ENCODE measurements at regions not wholly inside any gene's neighbourhood (a gene's known extent, or its start where the extent isn't known, plus 50 kb on each side); places are given as distances from the start of the nearest gene placed in this dataset.
"Not testable (repeated sequence)": the region's sequence is repeated elsewhere in the genome, so short reads cannot be mapped to it uniquely, and the experiment has no call there.

DNA sequence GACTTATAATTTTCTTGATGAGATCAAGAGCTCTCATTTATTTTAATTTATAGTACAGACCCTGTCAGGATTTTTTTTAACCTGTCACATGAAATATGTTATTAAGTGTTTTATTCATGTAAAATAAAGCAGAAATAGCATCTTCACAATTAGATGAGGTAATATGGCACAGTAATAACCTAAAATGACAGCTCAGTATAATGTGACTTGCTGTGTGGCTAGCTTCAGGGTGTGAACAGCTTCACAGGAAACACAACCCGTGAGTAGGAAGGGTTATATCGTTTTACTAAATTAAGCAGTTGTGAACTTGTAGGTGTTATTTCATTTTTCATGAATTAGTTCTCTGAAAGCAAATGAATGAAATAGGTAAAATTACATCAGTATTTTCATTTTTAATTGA lies 366.9 kb upstream of the CHORDC1 start:
- Histone ChIP-seq H3K79me2 (ENCODE audit: control insufficient read depth, low read length) (no peaks in the 10 kb centered on the region), H4K20me1 (ENCODE audit: control insufficient read depth, insufficient read depth, low read depth, low read length) (no peaks in the 10 kb centered on the region), H3K9me2 (replicated peaks; ENCODE audit: control insufficient read depth, low read length) (no peaks in the 10 kb centered on the region), H3K4me1 (ENCODE audit: control insufficient read depth, low read length) (no peaks in the 10 kb centered on the region), H3K4me2 (ENCODE audit: low read length) (no peak overlapping the region), H3K27ac (ENCODE audit: low read depth, low read length) (no peak overlapping the region), H3F3A (ENCODE audit: control insufficient read depth, insufficient read depth) (no peaks in the 10 kb centered on the region), H3K36me3 (ENCODE audit: control insufficient read depth, low read length) (no peaks in the 10 kb centered on the region), H3K9me3 (ENCODE audit: control insufficient read depth, insufficient read depth, low read length) (no peaks in the 10 kb centered on the region), H3K4me3 (ENCODE audit: low read length) (no peak overlapping the region), H3K27me3 (ENCODE audit: control insufficient read depth, low read length) (no peaks in the 10 kb centered on the region)
- TF ChIP-seq, protein P1, sequence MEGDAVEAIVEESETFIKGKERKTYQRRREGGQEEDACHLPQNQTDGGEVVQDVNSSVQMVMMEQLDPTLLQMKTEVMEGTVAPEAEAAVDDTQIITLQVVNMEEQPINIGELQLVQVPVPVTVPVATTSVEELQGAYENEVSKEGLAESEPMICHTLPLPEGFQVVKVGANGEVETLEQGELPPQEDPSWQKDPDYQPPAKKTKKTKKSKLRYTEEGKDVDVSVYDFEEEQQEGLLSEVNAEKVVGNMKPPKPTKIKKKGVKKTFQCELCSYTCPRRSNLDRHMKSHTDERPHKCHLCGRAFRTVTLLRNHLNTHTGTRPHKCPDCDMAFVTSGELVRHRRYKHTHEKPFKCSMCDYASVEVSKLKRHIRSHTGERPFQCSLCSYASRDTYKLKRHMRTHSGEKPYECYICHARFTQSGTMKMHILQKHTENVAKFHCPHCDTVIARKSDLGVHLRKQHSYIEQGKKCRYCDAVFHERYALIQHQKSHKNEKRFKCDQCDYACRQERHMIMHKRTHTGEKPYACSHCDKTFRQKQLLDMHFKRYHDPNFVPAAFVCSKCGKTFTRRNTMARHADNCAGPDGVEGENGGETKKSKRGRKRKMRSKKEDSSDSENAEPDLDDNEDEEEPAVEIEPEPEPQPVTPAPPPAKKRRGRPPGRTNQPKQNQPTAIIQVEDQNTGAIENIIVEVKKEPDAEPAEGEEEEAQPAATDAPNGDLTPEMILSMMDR (IDR thresholded peaks at IDR 0.05; ENCODE audit: low read depth, low read length, poor library complexity, severe bottlenecking): no peak
- TF ChIP-seq EZH2phosphoT487 (IDR thresholded peaks at IDR 0.05; ENCODE audit: borderline replicate concordance, low read length): no peak

DNA sequence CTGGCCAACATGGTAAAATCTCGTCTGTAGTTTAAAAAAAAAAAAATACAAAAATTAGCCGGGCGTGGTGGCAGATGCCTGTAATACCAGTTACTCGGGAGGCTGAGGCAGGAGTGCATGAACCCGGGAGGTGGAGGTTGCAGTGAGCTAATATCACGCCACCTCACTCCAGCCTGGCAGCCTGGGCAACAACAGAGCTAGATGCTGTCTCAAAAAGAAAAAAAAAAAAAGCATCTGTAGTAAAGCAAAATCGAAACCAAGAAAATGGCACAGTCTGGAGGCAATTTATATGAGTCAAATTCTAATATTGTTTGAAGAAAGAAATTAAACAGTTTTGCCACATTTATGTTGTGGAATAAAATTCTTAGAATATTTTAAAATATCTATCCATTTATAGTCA lies 365.0 kb upstream of the CHORDC1 start:
- H3K36me3 ChIP-seq (ENCODE audit: control insufficient read depth, low read length): no peaks in the 10 kb centered on the region
- TF ChIP-seq, protein P1 (IDR thresholded peaks at IDR 0.05; ENCODE audit: low read depth, low read length, poor library complexity, severe bottlenecking): no peak
- no peak for TF ChIP-seq EZH2phosphoT487 (IDR thresholded peaks at IDR 0.05; ENCODE audit: borderline replicate concordance, low read length)
- H3K27ac ChIP-seq (ENCODE audit: low read depth, low read length): no peak overlapping the region
- no peaks in the 10 kb centered on the region for H3F3A ChIP-seq (ENCODE audit: control insufficient read depth, insufficient read depth)
- H3K9me2 ChIP-seq (replicated peaks; ENCODE audit: control insufficient read depth, low read length): no peaks in the 10 kb centered on the region
- H3K4me1 ChIP-seq (ENCODE audit: control insufficient read depth, low read length): no peaks in the 10 kb centered on the region
- no peak overlapping the region for H3K4me2 ChIP-seq (ENCODE audit: low read length)
- no peaks in the 10 kb centered on the region for H4K20me1 ChIP-seq (ENCODE audit: control insufficient read depth, insufficient read depth, low read depth, low read length)
- no peaks in the 10 kb centered on the region for H3K79me2 ChIP-seq (ENCODE audit: control insufficient read depth, low read length)
- no peaks in the 10 kb centered on the region for H3K27me3 ChIP-seq (ENCODE audit: control insufficient read depth, low read length)
- H3K9me3 ChIP-seq (ENCODE audit: control insufficient read depth, insufficient read depth, low read length): no peaks in the 10 kb centered on the region
- no peak overlapping the region for H3K4me3 ChIP-seq (ENCODE audit: low read length)

DNA sequence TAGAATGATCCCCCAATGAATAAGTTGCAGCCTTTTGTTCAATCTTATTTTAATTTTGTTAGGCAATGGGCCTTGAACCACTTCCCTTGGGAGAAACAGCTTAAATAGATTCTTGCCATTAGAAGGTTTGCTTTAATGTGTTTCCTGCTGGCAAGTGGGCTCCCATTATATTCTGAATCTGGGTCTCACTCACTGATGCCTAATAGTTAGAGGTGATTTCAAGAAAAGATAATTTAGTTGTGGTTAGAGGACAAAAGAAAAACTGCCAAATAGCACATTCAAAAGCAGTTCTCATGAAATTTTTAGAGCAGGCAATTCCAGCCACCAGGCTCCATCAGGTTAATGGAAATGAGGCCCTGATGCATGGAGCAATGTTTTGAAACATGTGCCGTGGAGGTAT lies 362.6 kb upstream of the CHORDC1 start:
- Histone ChIP-seq H3K9me3 (ENCODE audit: control insufficient read depth, insufficient read depth, low read length) (no peaks in the 10 kb centered on the region), H4K20me1 (ENCODE audit: control insufficient read depth, insufficient read depth, low read depth, low read length) (no peaks in the 10 kb centered on the region), H3K4me1 (ENCODE audit: control insufficient read depth, low read length) (no peaks in the 10 kb centered on the region), H3F3A (ENCODE audit: control insufficient read depth, insufficient read depth) (no peaks in the 10 kb centered on the region), H3K27ac (ENCODE audit: low read depth, low read length) (no peak overlapping the region), H3K79me2 (ENCODE audit: control insufficient read depth, low read length) (no peaks in the 10 kb centered on the region), H3K27me3 (ENCODE audit: control insufficient read depth, low read length) (no peaks in the 10 kb centered on the region), H3K36me3 (ENCODE audit: control insufficient read depth, low read length) (no peaks in the 10 kb centered on the region), H3K4me2 (ENCODE audit: low read length) (no peak overlapping the region), H3K9me2 (replicated peaks; ENCODE audit: control insufficient read depth, low read length) (no peaks in the 10 kb centered on the region), H3K4me3 (ENCODE audit: low read length) (no peak overlapping the region)
- TF ChIP-seq, protein P1 (IDR thresholded peaks at IDR 0.05; ENCODE audit: low read depth, low read length, poor library complexity, severe bottlenecking): no peak
- TF ChIP-seq EZH2phosphoT487 (IDR thresholded peaks at IDR 0.05; ENCODE audit: borderline replicate concordance, low read length): no peak

DNA sequence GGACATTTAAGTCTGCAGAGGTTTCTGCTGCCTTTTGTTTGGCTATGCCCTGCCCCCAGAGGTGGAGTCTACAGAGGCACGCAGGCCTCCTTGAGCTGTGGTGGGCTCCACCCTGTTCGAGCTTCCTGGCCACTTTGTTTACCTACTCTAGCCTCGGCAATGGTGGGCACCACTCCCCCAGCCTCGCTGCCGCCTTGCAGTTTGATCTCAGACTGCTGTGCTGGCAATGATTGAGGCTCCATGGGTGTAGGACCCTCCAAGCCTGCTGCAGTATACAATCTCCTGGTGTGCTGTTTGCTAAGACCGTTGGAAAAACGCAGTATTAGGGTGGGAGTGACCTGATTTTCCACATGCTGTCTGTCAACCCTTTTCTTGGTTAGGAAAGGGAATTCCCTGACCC lies 360.1 kb upstream of the CHORDC1 start:
- not testable (repeated sequence) for H3K36me3 ChIP-seq (ENCODE audit: control insufficient read depth, low read length); H3K27me3 ChIP-seq (ENCODE audit: control insufficient read depth, low read length); H3K79me2 ChIP-seq (ENCODE audit: control insufficient read depth, low read length); H3K4me3 ChIP-seq (ENCODE audit: low read length); H3K9me3 ChIP-seq (ENCODE audit: control insufficient read depth, insufficient read depth, low read length); H3F3A ChIP-seq (ENCODE audit: control insufficient read depth, insufficient read depth); H3K27ac ChIP-seq (ENCODE audit: low read depth, low read length); H4K20me1 ChIP-seq (ENCODE audit: control insufficient read depth, insufficient read depth, low read depth, low read length); H3K4me2 ChIP-seq (ENCODE audit: low read length); H3K9me2 ChIP-seq (replicated peaks; ENCODE audit: control insufficient read depth, low read length); H3K4me1 ChIP-seq (ENCODE audit: control insufficient read depth, low read length)

Data from DOHH2 (cell line).